ENCODE measurements at regions not wholly inside any gene's neighbourhood (a gene's known extent, or its start where the extent isn't known, plus 50 kb on each side); places are given as distances from the start of the nearest gene placed in this dataset.
"Not testable (repeated sequence)": the region's sequence is repeated elsewhere in the genome, so short reads cannot be mapped to it uniquely, and the experiment has no call there.

- in situ Hi-C loops (cut with MboI; ENCODE audit: low pct_ligation_motif_present in 1 of 4, low pct_unique_long_range_greater_than_20kb in 1 of 4, low sequenced_read_pairs in 3 of 4) = no loop called here
Observed at GRCh38 chr9:106482733-106483132, 380.2 kb upstream of the ZNF462 start.

GRCh38 chr9:106486685-106487084 lies 376.3 kb upstream of the ZNF462 start:
- DNase-seq = no peak
- Histone ChIP-seq H3K9me3 (no peaks in the 10 kb centered on the region), H3K27ac (no peak overlapping the region), H3K4me1 (no peaks in the 10 kb centered on the region), H3K4me3 (no peak overlapping the region), H3K27me3 (no peaks in the 10 kb centered on the region), H3K36me3 (no peaks in the 10 kb centered on the region)
- in situ Hi-C loops (cut with MboI; ENCODE audit: low pct_ligation_motif_present in 1 of 4, low pct_unique_long_range_greater_than_20kb in 1 of 4, low sequenced_read_pairs in 3 of 4) (no loop called here), intact Hi-C loops (cut with DNase I; ENCODE audit: low total_unique reads) (no loop called here)
- no peak for TF ChIP-seq CTCF (IDR thresholded peaks at IDR 0.05)
- no peak for TF ChIP-seq EP300 (IDR thresholded peaks at IDR 0.05; ENCODE audit: low read depth)
- TF ChIP-seq POLR2A (IDR thresholded peaks at IDR 0.05) = no peak
- no peak for TF ChIP-seq POLR2AphosphoS5 (IDR thresholded peaks at IDR 0.05)
- WGBS, 2 donors (ENCODE audit: low coverage in 1 of 2) = 60 to 82% methylated on average over 1 to 5 of the region's 5 CpGs

More at GRCh38 chr9:106482733-106483132, 380.2 kb upstream of the ZNF462 start:
- no peaks in the 10 kb centered on the region for H3K9me3 ChIP-seq
- no peaks in the 10 kb centered on the region for H3K27me3 ChIP-seq
- TF ChIP-seq POLR2A (IDR thresholded peaks at IDR 0.05) = no peak
- intact Hi-C loops (cut with DNase I; ENCODE audit: low total_unique reads) = no loop called here
- H3K4me3 ChIP-seq = no peak overlapping the region
- no peaks in the 10 kb centered on the region for H3K4me1 ChIP-seq
- no peaks in the 10 kb centered on the region for H3K36me3 ChIP-seq
- no peak for DNase-seq
- H3K27ac ChIP-seq = no peak overlapping the region

- 30 to 50% methylated on average over 3 of the region's 3 CpGs for WGBS, 2 donors (ENCODE audit: low coverage in 1 of 2)
- Histone ChIP-seq H3K36me3 (no peaks in the 10 kb centered on the region), H3K4me1 (no peaks in the 10 kb centered on the region), H3K27ac (no peak overlapping the region), H3K4me3 (no peak overlapping the region), H3K9me3 (no peaks in the 10 kb centered on the region), H3K27me3 (no peaks in the 10 kb centered on the region)
- in situ Hi-C loops (cut with MboI; ENCODE audit: low pct_ligation_motif_present in 1 of 4, low pct_unique_long_range_greater_than_20kb in 1 of 4, low sequenced_read_pairs in 3 of 4) = no loop called here
- no peak for TF ChIP-seq POLR2A (IDR thresholded peaks at IDR 0.05)
- no peak for TF ChIP-seq CTCF (IDR thresholded peaks at IDR 0.05)
- TF ChIP-seq EP300 (IDR thresholded peaks at IDR 0.05; ENCODE audit: low read depth) = no peak
- no peak for TF ChIP-seq POLR2AphosphoS5 (IDR thresholded peaks at IDR 0.05)
- DNase-seq = no peak
- intact Hi-C loops (cut with DNase I; ENCODE audit: low total_unique reads) = no loop called here
Observed at GRCh38 chr9:106487266-106487665, 375.7 kb upstream of the ZNF462 start.

- H3K27me3 ChIP-seq; DNase-seq; in situ Hi-C loops (cut with MboI; ENCODE audit: low pct_ligation_motif_present in 1 of 4, low pct_unique_long_range_greater_than_20kb in 1 of 4, low sequenced_read_pairs in 3 of 4); H3K36me3 ChIP-seq; H3K4me1 ChIP-seq; H3K9me3 ChIP-seq; H3K4me3 ChIP-seq; intact Hi-C loops (cut with DNase I; ENCODE audit: low total_unique reads); H3K27ac ChIP-seq: not testable (repeated sequence)
- 83% methylated on average over 7 of the region's 7 CpGs; no CpG with 5 or more reads in 1 of the 2 donors for WGBS, 2 donors (ENCODE audit: low coverage in 1 of 2)
Observed at GRCh38 chr9:106492126-106492525, 370.8 kb upstream of the ZNF462 start.

- WGBS, 2 donors (ENCODE audit: low coverage in 1 of 2) = 67 to 96% methylated on average over 1 to 6 of the region's 6 CpGs
- Histone ChIP-seq H3K4me1 (no peaks in the 10 kb centered on the region), H3K36me3 (no peaks in the 10 kb centered on the region), H3K4me3 (no peak overlapping the region), H3K27ac (no peak overlapping the region), H3K9me3 (no peaks in the 10 kb centered on the region), H3K27me3 (no peaks in the 10 kb centered on the region)
- intact Hi-C loops (cut with DNase I; ENCODE audit: low total_unique reads) (no loop called here), in situ Hi-C loops (cut with MboI; ENCODE audit: low pct_ligation_motif_present in 1 of 4, low pct_unique_long_range_greater_than_20kb in 1 of 4, low sequenced_read_pairs in 3 of 4) (no loop called here)
- no peak for DNase-seq
- TF ChIP-seq POLR2A (IDR thresholded peaks at IDR 0.05) = no peak
- TF ChIP-seq CTCF (IDR thresholded peaks at IDR 0.05) = no peak
- no peak for TF ChIP-seq EP300 (IDR thresholded peaks at IDR 0.05; ENCODE audit: low read depth)
- no peak for TF ChIP-seq POLR2AphosphoS5 (IDR thresholded peaks at IDR 0.05)
Observed at GRCh38 chr9:106500171-106500570, 362.8 kb upstream of the ZNF462 start.

- H3K36me3 ChIP-seq; in situ Hi-C loops (cut with MboI; ENCODE audit: low pct_ligation_motif_present in 1 of 4, low pct_unique_long_range_greater_than_20kb in 1 of 4, low sequenced_read_pairs in 3 of 4); H3K27ac ChIP-seq; intact Hi-C loops (cut with DNase I; ENCODE audit: low total_unique reads); H3K9me3 ChIP-seq; DNase-seq; H3K27me3 ChIP-seq; H3K4me1 ChIP-seq; H3K4me3 ChIP-seq: not testable (repeated sequence)
- WGBS, 2 donors (ENCODE audit: low coverage in 1 of 2) = 96% methylated on average over 18 of the region's 18 CpGs; no CpG with 5 or more reads in 1 of the 2 donors
Observed at GRCh38 chr9:106501210-106501609, 361.8 kb upstream of the ZNF462 start.
